ENCODE measurements at regions not wholly inside any gene's neighbourhood (a gene's known extent, or its start where the extent isn't known, plus 50 kb on each side); places are given as distances from the start of the nearest gene placed in this dataset.

- TF ChIP-seq POLR2A (IDR thresholded peaks at IDR 0.05; ENCODE audit: low read depth, low read length) (no peak), TAF1 (IDR thresholded peaks at IDR 0.05; ENCODE audit: borderline replicate concordance, low read depth, low read length) (no peak), POLR2AphosphoS5 (IDR thresholded peaks at IDR 0.05; ENCODE audit: low read depth, low read length) (no peak)
Measured at GRCh38 chr7:114150689-114151088, 231.9 kb upstream of the PPP1R3A start.
